CD4-positive, alpha-beta T cell treated with Interleukin-21 for 1 hour (primary cell): ENCODE measurements at regions not wholly inside any gene's neighbourhood (a gene's known extent, or its start where the extent isn't known, plus 50 kb on each side); places are given as distances from the start of the nearest gene placed in this dataset.
"Not testable (repeated sequence)": the region's sequence is repeated elsewhere in the genome, so short reads cannot be mapped to it uniquely, and the experiment has no call there.

Experiments used
- DNase-seq: peaks from one replicate; pipeline ENCODE4 v3.0.0-alpha.2; 2020

- DNase-seq, result no peak
Observed at GRCh38 chr16:85524365-85524629, 88.8 kb upstream of the GSE1 start.

GRCh38 chr16:85524630-85525419 lies 88.3 kb upstream of the GSE1 start:
- peak; percentile 10 for DNase-seq

GRCh38 chr16:85525420-85526184 lies 87.5 kb upstream of the GSE1 start:
- DNase-seq, result no peak

- DNase-seq, result no peak
Observed at GRCh38 chr16:85526185-85526974, 86.7 kb upstream of the GSE1 start.

GRCh38 chr16:85527042-85527766 lies 85.9 kb upstream of the GSE1 start:
- no peak for DNase-seq

- no peak for DNase-seq
Observed at GRCh38 chr16:85527767-85528297, 85.3 kb upstream of the GSE1 start.

GRCh38 chr16:85528528-85529387 lies 84.4 kb upstream of the GSE1 start:
- peak; percentile 39 for DNase-seq

GRCh38 chr16:85529489-85530369 lies 83.4 kb upstream of the GSE1 start:
- no peak for DNase-seq

- DNase-seq, result no peak
Observed at GRCh38 chr16:85530370-85530739, 82.8 kb upstream of the GSE1 start.

GRCh38 chr16:85531516-85531915 lies 81.6 kb upstream of the GSE1 start:
- DNase-seq, result no peak

- no peak for DNase-seq
Observed at GRCh38 chr16:85532147-85532546, 81.0 kb upstream of the GSE1 start.

GRCh38 chr16:85533593-85533992 lies 79.5 kb upstream of the GSE1 start:
- not testable (repeated sequence) for DNase-seq

GRCh38 chr16:85534536-85535351 lies 78.4 kb upstream of the GSE1 start:
- DNase-seq, result no peak

- DNase-seq, result no peak
Observed at GRCh38 chr16:85535352-85536072, 77.6 kb upstream of the GSE1 start.

GRCh38 chr16:85536073-85536410 lies 77.1 kb upstream of the GSE1 start:
- DNase-seq, result no peak

- DNase-seq, result no peak
Observed at GRCh38 chr16:85536411-85537330, 76.5 kb upstream of the GSE1 start.

- DNase-seq, result no peak
Observed at GRCh38 chr16:85537331-85537788, 75.8 kb upstream of the GSE1 start.

- DNase-seq, result no peak
Observed at GRCh38 chr16:85537795-85538401, 75.2 kb upstream of the GSE1 start.
